Gastrocnemius medialis (tissue), 4 donors: ENCODE measurements at regions not wholly inside any gene's neighbourhood (a gene's known extent, or its start where the extent isn't known, plus 50 kb on each side); places are given as distances from the start of the nearest gene placed in this dataset.

Experiments
- ATAC-seq, 2 donors: fragments of 150-250 bp; one replicate each; pipeline ENCODE4 v1.9.1; 2016
- DNase-seq, 2 donors: peaks; one replicate each; pipeline ENCODE4 v3.0.0-alpha.2; 2019
- H3K27ac ChIP-seq, 4 donors: fragments of 200-600 bp; sonication (generic); 1 replicate in 1 of 4; 2 replicates in 3 of 4; pipeline ENCODE4 v1.5.1; 2016 to 2018; ENCODE audit warnings: mild to moderate bottlenecking in 2 of 4, moderate library complexity in 1 of 4
- H3K27me3 ChIP-seq, 3 donors: fragments of 200-600 bp; sonication (generic) in 2 of 3; 1 replicate in 1 of 3; 2 replicates in 2 of 3; pipeline versions ENCODE4 v1.5.1 to v1.6.0; 2016 to 2019; ENCODE audit warnings: mild to moderate bottlenecking in 1 of 3, moderate library complexity in 1 of 3
- H3K36me3 ChIP-seq, 2 donors: fragments of 200-600 bp; sonication (generic) in 1 of 2; one replicate each; pipeline ENCODE4 v1.5.1; 2017 to 2018
- H3K4me1 ChIP-seq, 2 donors: fragments of 200-600 bp; sonication (generic) in 1 of 2; one replicate each; pipeline ENCODE4 v1.5.1; 2016 to 2017; ENCODE audit warnings: mild to moderate bottlenecking in 2 of 2
- H3K4me3 ChIP-seq, 4 donors: fragments of 200-600 bp; sonication (generic) in 3 of 4; 1 replicate in 1 of 4; 2 replicates in 3 of 4; pipeline ENCODE4 v1.5.1; 2016 to 2019; ENCODE audit warnings: mild to moderate bottlenecking in 2 of 4
- H3K9me3 ChIP-seq, 3 donors: fragments of 200-600 bp; sonication (generic) in 2 of 3; 1 replicate in 1 of 3; 2 replicates in 2 of 3; pipeline ENCODE4 v1.5.1; 2016 to 2019
- CTCF ChIP-seq, 5 experiments: fragments of 450-650 bp in 3 of 5; fragments of 200-600 bp in 2 of 5; sonication (generic) in 2 of 5; IDR thresholded peaks in 4 of 5; conservative IDR thresholded peaks in 1 of 5; 1 replicate in 4 of 5; 2 replicates in 1 of 5; pipeline ENCODE4 v1.5.1; 2016 to 2019; ENCODE audit warnings: antibody characterized with exemption in 5 of 5, mild to moderate bottlenecking in 3 of 5, moderate library complexity in 3 of 5
- POLR2A ChIP-seq, 2 donors: fragments of 450-650 bp; IDR thresholded peaks; one replicate each; pipeline ENCODE4 v1.6.1; 2017; ENCODE audit warnings: antibody characterized with exemption in 2 of 2, mild to moderate bottlenecking in 2 of 2, moderate library complexity in 2 of 2
- in situ Hi-C, 4 donors: fragments of 200-750 bp; cut with MboI; loops; one replicate each; pipeline versions ENCODE4 v1.15.0 to v1.8.0; 2017; ENCODE audit warnings: low sequenced_read_pairs in 4 of 4
- intact Hi-C: fragments of 100-400 bp; cut with DNase I; formaldehyde crosslinking; loops from one replicate; pipeline ENCODE4 v1.15.1; 2023; ENCODE audit warnings: low total_unique reads

GRCh38 chrX:122091571-122091970 lies 1044.2 kb downstream of the GLUD2 start:
- Histone ChIP-seq H3K4me1 (no peaks in the 10 kb centered on the region), H3K9me3 (no peaks in the 10 kb centered on the region), H3K4me3 (no peak overlapping the region), H3K27me3 (no peaks in the 10 kb centered on the region), H3K27ac (no peak overlapping the region), H3K36me3 (no peaks in the 10 kb centered on the region)
- intact Hi-C loops = no loop called here
- in situ Hi-C loops = no loop called here
- TF ChIP-seq POLR2A (IDR thresholded peaks at IDR 0.05) (no peak), CTCF (IDR thresholded peaks at IDR 0.05 in 4 of 5, conservative IDR thresholded peaks at IDR 0.05 in 1 of 5) (no peak)
- ATAC-seq = no peak
- DNase-seq = no peak

- H3K4me3 ChIP-seq = no peak overlapping the region
- H3K9me3 ChIP-seq = no peaks in the 10 kb centered on the region
- DNase-seq (no peak), ATAC-seq (no peak)
- TF ChIP-seq POLR2A (IDR thresholded peaks at IDR 0.05) (no peak), CTCF (IDR thresholded peaks at IDR 0.05 in 4 of 5, conservative IDR thresholded peaks at IDR 0.05 in 1 of 5) (no peak)
- no peak overlapping the region for H3K27ac ChIP-seq
- no peaks in the 10 kb centered on the region for H3K36me3 ChIP-seq
- H3K27me3 ChIP-seq = no peaks in the 10 kb centered on the region
- no peaks in the 10 kb centered on the region for H3K4me1 ChIP-seq
- in situ Hi-C loops = no loop called here
- intact Hi-C loops = no loop called here
Observed at GRCh38 chrX:122092360-122092759, 1045.0 kb downstream of the GLUD2 start.

DNA sequence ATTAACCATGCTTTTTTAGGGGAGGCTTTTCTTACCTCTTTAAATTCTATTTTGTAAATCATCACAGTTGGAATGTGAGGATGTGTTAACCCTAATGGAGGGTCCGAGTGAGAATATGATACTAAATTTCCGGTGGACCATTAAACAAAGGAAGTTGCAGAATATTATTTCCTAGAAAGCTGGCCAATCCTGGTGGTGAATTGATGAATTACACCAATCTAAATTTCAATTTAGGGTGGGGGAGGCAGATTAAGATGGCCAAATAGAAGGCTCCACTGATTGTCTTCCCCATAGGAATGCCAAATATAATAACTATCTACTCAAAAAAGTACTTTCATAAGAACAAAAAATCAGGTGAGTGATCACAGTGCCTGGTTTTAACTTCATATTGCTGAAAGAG lies 1045.6 kb downstream of the GLUD2 start:
- intact Hi-C loops = no loop called here
- Histone ChIP-seq H3K9me3 (no peaks in the 10 kb centered on the region), H3K27ac (no peak overlapping the region), H3K36me3 (no peaks in the 10 kb centered on the region), H3K4me1 (no peaks in the 10 kb centered on the region), H3K27me3 (no peaks in the 10 kb centered on the region), H3K4me3 (no peak overlapping the region)
- DNase-seq (no peak), ATAC-seq (no peak)
- TF ChIP-seq POLR2A (IDR thresholded peaks at IDR 0.05) (no peak), CTCF (IDR thresholded peaks at IDR 0.05 in 4 of 5, conservative IDR thresholded peaks at IDR 0.05 in 1 of 5) (no peak)
- in situ Hi-C loops = no loop called here

DNA sequence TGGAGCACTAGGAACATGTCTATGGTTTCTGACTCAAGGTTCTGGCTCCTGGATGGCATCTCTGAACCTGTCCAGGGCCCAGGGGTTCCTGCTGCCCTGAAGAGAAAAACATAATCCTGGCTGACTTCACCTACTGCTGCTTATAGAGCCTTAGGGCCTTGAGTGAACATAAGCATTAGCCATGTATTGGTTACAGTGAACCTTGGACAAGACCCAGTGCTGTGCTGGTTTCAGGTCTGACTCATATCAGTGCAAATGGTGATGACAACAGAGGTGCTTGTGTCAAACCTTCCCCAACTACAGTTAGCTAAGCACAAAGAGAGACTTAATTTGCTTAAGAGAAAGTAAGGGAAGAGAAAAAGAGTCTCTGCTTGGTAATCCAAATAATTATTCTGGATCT lies 1047.2 kb downstream of the GLUD2 start:
- Histone ChIP-seq H3K27ac (no peak overlapping the region), H3K9me3 (no peaks in the 10 kb centered on the region), H3K27me3 (no peaks in the 10 kb centered on the region), H3K36me3 (no peaks in the 10 kb centered on the region), H3K4me1 (no peaks in the 10 kb centered on the region), H3K4me3 (no peak overlapping the region)
- DNase-seq (no peak), ATAC-seq (no peak)
- no peak for TF ChIP-seq POLR2A (IDR thresholded peaks at IDR 0.05)
- TF ChIP-seq CTCF (IDR thresholded peaks at IDR 0.05 in 4 of 5, conservative IDR thresholded peaks at IDR 0.05 in 1 of 5) = no peak
- in situ Hi-C loops = no loop called here
- intact Hi-C loops = no loop called here

GRCh38 chrX:122113376-122113775 lies 1066.0 kb downstream of the GLUD2 start:
- in situ Hi-C loops (no loop called here), intact Hi-C loops (no loop called here)
- TF ChIP-seq POLR2A (IDR thresholded peaks at IDR 0.05) = no peak
- no peak for TF ChIP-seq CTCF (IDR thresholded peaks at IDR 0.05 in 4 of 5, conservative IDR thresholded peaks at IDR 0.05 in 1 of 5)
- no peak overlapping the region for H3K27ac ChIP-seq
- ATAC-seq = no peak
- no peaks in the 10 kb centered on the region for H3K9me3 ChIP-seq
- DNase-seq = no peak
- H3K27me3 ChIP-seq = no peaks in the 10 kb centered on the region
- H3K4me3 ChIP-seq = no peak overlapping the region
- no peaks in the 10 kb centered on the region for H3K36me3 ChIP-seq
- H3K4me1 ChIP-seq = no peaks in the 10 kb centered on the region
